GM23338 (cell line): ENCODE measurements at regions not wholly inside any gene's neighbourhood (a gene's known extent, or its start where the extent isn't known, plus 50 kb on each side); places are given as distances from the start of the nearest gene placed in this dataset.

ENCODE experiments used
- CTCF ChIP-seq, 2 experiments: fragments of 200-600 bp in 1 of 2; sonication (generic) in 1 of 2; conservative IDR thresholded peaks; 2 replicates each; pipeline versions ENCODE4 v1.5.1 to v1.6.1; 2016 to 2017; ENCODE audit warnings: antibody characterized with exemption in 2 of 2, low read depth in 2 of 2, mild to moderate bottlenecking in 2 of 2, moderate library complexity in 1 of 2
- EZH2 ChIP-seq: fragments of 200-600 bp; sonication (generic); IDR thresholded peaks from one replicate; pipeline ENCODE4 v1.8.0; 2017; ENCODE audit warnings: antibody characterized with exemption, mild to moderate bottlenecking, low read depth; ENCODE audit not compliant: unreplicated experiment
- JUNB ChIP-seq: IDR thresholded peaks from one replicate; pipeline ENCODE4 v1.6.1; 2016; ENCODE audit warnings: antibody characterized with exemption; ENCODE audit not compliant: unreplicated experiment
- POLR2AphosphoS5 ChIP-seq: IDR thresholded peaks from 2 replicates; pipeline ENCODE4 v1.6.1; 2016; ENCODE audit warnings: antibody characterized with exemption, low read depth
- REST ChIP-seq: IDR thresholded peaks from one replicate; pipeline ENCODE4 v1.6.1; 2018; ENCODE audit warnings: antibody characterized with exemption; ENCODE audit not compliant: unreplicated experiment
- STAT1 ChIP-seq: IDR thresholded peaks from one replicate; pipeline ENCODE4 v1.6.1; 2016; ENCODE audit warnings: antibody characterized with exemption; ENCODE audit not compliant: unreplicated experiment

- TF ChIP-seq CTCF (conservative IDR thresholded peaks at IDR 0.05; ENCODE audit: low read depth in 2 of 2) (no peak), STAT1 (no peak), JUNB (no peak), POLR2AphosphoS5 (no peak), EZH2 (no peak), REST (no peak)
These were observed 351.4 kb upstream of the CDH4 start for GRCh38 chr20:60900618-60901017.
